CD1c-positive myeloid dendritic cell (primary cell): ENCODE measurements at regions not wholly inside any gene's neighbourhood (a gene's known extent, or its start where the extent isn't known, plus 50 kb on each side); places are given as distances from the start of the nearest gene placed in this dataset.

ENCODE experiments used
- DNase-seq: peaks from one replicate; pipeline ENCODE4 v3.0.0-alpha.2; 2016; ENCODE audit errors: extremely low spot score

- DNase-seq, result no peak
Observed at GRCh38 chr15:69980341-69981059, 117.2 kb downstream of the TLE3 start.

DNA sequence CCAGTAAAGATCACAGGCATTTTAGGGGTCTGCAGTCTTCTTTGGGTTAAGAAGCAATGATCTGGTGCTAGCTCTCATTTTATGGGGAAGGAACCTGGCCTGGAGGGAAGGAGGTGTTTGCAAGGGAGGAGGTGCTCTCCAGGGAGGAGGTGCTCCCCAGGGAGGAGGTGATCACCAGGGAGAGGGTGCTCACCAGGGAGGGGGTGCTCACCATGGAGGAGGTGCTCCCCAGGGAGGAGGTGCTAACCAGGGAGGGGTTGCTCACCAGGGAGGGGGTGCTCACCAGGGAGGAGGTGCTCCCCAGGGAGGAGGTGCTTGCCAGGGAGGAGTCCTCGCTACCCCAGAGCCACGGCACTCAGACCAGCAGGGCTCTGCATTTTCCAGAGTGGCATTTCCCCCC, 115.7 kb downstream of the TLE3 start:
- no peak for DNase-seq

GRCh38 chr15:69983696-69984265, 113.9 kb downstream of the TLE3 start:
- DNase-seq, result no peak

DNA sequence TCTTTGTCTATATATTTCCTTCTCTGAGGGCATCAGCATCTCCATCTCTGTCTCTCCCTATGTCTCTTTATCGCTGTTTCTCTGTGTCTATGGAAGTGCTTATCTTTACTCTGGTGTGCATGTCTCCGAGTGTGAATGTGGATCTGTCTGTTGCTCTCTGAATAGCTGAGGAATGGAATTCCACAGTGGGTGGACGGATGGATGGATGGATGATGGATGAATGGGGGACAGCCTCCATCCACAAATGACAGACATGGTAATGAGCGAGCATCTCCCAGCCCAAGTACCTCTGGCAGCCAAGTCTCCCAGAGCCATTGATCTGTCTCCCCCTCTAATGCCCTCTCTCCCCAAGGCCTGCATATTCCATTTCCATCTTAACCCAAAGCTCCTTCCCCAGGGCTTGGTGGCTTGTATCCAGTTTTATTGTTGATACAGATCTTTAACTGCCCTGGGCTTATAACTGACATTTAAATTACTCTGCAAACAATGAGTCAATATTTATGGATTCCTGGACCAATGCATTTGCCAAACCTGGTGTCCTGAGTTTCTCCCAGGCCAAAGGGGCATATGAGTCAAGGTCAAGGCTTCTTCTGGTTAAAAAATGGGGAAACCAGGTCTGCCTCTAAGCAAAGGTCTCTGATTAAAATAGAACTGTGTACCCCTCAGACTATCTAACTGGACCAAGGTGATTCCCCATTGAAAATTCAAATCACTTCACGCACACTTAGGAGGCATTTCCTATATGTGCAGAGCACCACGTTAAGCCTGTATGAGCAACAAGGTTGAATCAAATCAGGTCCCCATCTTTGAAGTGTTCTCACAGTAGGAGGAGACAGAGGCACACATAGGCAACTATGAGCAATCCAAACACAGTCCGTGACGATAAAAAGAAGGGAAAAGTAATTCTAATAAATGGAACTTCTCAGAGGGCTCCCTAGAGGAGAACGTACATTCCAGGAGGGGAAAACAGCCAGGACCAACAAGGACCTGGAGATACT, 109.9 kb downstream of the TLE3 start:
- DNase-seq, result no peak

- no peak for DNase-seq
Observed at GRCh38 chr15:69988541-69989225, 109.0 kb downstream of the TLE3 start.

DNA sequence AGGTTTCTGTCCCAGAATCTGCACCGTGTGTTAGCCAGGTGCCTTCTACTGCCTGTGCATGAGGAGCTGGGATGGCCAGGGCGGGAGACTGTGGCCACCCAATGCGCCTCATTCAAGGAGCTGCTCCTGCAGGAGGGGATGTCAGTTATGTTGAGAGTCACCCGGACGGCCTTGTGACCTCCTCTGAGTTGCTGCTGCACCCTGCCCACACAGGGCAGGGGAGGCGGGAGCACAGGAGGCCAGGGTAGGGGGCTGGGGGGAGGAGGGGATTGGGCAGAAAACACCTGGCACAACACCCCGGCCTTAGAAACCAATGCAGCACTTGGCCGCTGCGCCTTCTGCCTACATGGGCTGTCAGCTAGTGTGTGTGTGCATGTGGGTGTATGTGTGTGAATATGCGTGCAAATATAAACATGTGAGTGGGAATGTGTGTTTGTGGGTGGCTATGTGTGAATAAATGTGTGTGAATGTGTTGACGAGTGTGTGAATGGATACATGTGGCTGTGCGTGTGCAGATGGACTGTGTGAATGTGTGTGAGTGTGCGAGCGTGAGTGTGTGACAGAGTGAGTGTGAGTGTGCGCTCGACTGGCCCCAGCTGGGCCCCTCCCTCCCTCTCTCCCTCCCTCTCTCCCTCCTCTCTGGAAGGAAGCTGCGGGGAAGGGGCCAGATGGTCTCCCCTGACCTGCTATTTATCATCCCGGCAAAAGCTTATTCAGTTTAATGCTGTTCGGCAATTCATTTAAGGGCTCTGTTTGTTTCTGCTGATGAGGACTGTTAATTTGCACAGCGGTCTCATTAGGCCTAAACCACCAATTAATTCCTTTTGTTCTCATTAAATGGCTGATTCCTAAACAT, 106.9 kb downstream of the TLE3 start:
- DNase-seq, result no peak

DNA sequence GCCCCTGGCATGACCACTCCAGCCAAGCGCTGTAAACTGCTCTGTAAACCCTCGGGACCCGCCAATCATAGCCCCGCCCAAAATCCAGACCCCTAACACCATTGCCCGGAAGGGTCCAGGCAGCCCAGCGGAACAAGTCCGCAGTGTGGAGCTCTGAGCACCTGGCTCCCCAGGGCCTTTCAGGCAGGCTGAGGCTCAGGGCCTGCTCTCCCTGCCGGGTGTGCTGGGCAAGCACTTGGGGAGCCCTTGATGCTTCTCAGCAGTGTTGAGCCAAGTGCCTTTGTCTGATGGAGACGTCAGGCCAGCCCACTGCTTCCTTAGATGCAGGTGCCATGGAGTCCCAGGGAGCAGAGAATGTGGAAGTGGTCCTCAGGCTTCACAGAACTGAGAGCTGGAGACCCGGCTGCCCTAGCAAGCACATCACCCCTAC, 106.2 kb downstream of the TLE3 start:
- DNase-seq, result no peak

DNA sequence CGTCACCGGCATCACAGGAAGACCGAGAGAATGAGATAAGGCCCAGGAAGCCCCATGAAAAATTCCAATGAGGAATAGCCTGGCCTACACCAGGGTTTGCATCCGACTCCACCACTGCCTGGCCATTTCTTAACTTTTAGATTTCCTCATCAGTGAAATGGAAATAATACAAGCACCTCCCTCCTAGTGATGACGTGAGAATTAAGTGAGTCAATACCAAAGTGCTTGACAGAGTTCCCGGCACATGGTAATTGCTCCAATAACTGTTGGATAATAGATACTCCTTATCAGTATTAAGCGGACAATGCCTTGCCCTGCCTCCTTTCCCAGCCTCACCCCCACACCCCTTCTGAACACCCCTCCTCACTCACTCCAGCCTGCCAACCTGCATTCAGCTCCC, 105.4 kb downstream of the TLE3 start:
- no peak for DNase-seq

DNA sequence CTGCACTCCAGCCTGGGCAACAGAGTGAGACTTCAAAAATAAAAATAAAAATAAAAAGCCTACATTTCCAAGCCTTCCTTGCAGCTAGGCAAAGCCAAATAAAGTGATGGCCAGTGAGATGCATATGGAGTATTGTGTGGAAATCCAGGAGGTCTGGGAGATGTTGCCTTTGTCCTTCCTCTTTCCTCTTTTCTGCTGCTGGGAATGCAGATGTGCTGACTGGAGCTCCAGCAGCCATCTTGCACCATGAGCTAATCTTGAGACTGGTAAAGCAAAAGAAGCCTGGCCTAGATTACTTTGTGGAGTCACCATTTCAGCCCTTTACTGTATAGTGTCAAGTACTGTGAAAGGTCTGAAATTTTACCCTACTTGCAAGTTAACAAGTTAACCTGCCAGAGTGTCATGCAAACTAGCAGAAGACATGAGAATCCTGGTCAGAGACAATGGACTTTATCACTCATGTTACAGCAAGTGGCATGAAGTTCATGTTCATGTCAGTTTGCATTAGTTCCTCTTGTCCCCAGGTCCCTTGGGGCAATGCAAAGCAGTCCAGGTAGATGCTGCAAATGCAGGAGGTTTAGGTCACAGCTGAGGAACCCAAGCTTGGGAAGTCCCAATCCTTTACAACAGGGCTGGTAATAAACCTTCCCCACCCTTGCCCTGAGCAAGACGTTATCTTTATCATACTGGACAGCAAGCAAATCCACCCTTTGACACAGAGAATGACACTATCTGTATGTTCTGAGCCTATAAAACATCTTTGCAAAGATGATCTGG, 103.1 kb downstream of the TLE3 start:
- no peak for DNase-seq

GRCh38 chr15:69996321-69997160, 101.2 kb downstream of the TLE3 start:
- no peak for DNase-seq

GRCh38 chr15:69997161-69997485, 100.6 kb downstream of the TLE3 start:
- DNase-seq, result no peak
